ENCODE measurements at regions not wholly inside any gene's neighbourhood (a gene's known extent, or its start where the extent isn't known, plus 50 kb on each side); places are given as distances from the start of the nearest gene placed in this dataset.

GRCh38 chr12:24012528-24012927 is 63.1 kb upstream of the SOX5 start:
- TF ChIP-seq NR2C2 (CRISPR knock-in tag; IDR thresholded peaks at IDR 0.05) = no peak
- TF ChIP-seq ZSCAN18 (CRISPR knock-in tag; IDR thresholded peaks at IDR 0.05) = no peak
- no peak for TF ChIP-seq CTCF (IDR thresholded peaks at IDR 0.05)

Data from WTC11 (cell line).